ENCODE measurements at regions not wholly inside any gene's neighbourhood (a gene's known extent, or its start where the extent isn't known, plus 50 kb on each side); places are given as distances from the start of the nearest gene placed in this dataset.

DNA sequence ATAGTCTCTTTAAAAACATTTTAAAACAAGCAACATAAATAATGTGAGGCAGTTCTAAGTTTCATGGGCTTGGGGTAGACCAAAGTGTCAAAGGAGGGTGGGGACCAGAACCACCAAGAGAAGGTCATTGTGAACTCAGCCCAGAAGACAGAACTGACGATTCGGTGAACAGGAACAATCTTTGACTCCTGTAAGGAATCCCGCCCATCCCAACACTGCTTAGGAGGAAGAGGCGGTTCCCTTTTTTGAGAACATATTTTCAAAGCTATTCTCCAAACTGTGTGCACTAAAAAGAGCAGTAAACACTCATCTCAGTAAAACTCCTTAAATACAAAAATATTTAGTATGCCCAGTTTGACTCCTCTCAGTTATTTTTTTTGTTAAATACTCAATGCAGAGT is 176.5 kb upstream of the TLE4 start:
- H3K4me1 ChIP-seq: no peaks in the 10 kb centered on the region
- no peak overlapping the region for H3K27ac ChIP-seq
- TF ChIP-seq, protein P1, sequence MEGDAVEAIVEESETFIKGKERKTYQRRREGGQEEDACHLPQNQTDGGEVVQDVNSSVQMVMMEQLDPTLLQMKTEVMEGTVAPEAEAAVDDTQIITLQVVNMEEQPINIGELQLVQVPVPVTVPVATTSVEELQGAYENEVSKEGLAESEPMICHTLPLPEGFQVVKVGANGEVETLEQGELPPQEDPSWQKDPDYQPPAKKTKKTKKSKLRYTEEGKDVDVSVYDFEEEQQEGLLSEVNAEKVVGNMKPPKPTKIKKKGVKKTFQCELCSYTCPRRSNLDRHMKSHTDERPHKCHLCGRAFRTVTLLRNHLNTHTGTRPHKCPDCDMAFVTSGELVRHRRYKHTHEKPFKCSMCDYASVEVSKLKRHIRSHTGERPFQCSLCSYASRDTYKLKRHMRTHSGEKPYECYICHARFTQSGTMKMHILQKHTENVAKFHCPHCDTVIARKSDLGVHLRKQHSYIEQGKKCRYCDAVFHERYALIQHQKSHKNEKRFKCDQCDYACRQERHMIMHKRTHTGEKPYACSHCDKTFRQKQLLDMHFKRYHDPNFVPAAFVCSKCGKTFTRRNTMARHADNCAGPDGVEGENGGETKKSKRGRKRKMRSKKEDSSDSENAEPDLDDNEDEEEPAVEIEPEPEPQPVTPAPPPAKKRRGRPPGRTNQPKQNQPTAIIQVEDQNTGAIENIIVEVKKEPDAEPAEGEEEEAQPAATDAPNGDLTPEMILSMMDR (IDR thresholded peaks at IDR 0.05): no peak
- TF ChIP-seq POLR2A (IDR thresholded peaks at IDR 0.05): no peak
- WGBS, 2 donors: 81 to 82% methylated on average over 4 of the region's 4 CpGs
- no peak overlapping the region for H3K4me3 ChIP-seq (replicated peaks in 1 of 3)
- no peaks in the 10 kb centered on the region for H3K36me3 ChIP-seq
- H3K27me3 ChIP-seq: no peaks in the 10 kb centered on the region
- H3K9me3 ChIP-seq: no peaks in the 10 kb centered on the region
- DNase-seq: no peak
- intact Hi-C loops (cut with DNase I): no loop called here

- Histone ChIP-seq H3K9me3 (no peaks in the 10 kb centered on the region), H3K27me3 (no peaks in the 10 kb centered on the region), H3K4me1 (no peaks in the 10 kb centered on the region), H3K27ac (no peak overlapping the region), H3K4me3 (replicated peaks in 1 of 3) (no peak overlapping the region), H3K36me3 (no peaks in the 10 kb centered on the region)
- intact Hi-C loops (cut with DNase I): no loop called here
- no peak for DNase-seq
- WGBS, 2 donors: 56 to 59% methylated on average over 7 of the region's 7 CpGs
- TF ChIP-seq, protein P1 (IDR thresholded peaks at IDR 0.05): no peak
- no peak for TF ChIP-seq POLR2A (IDR thresholded peaks at IDR 0.05)
Observed at GRCh38 chr9:79395755-79396154, 176.0 kb upstream of the TLE4 start.

GRCh38 chr9:79396168-79396567 is 175.6 kb upstream of the TLE4 start:
- Histone ChIP-seq H3K9me3 (no peaks in the 10 kb centered on the region), H3K27me3 (no peaks in the 10 kb centered on the region), H3K4me3 (replicated peaks in 1 of 3) (no peak overlapping the region), H3K36me3 (no peaks in the 10 kb centered on the region), H3K4me1 (no peaks in the 10 kb centered on the region), H3K27ac (no peak overlapping the region)
- intact Hi-C loops (cut with DNase I): no loop called here
- 33 to 54% methylated on average over 4 of the region's 4 CpGs for WGBS, 2 donors
- TF ChIP-seq, protein P1 (IDR thresholded peaks at IDR 0.05): no peak
- no peak for TF ChIP-seq POLR2A (IDR thresholded peaks at IDR 0.05)
- no peak for DNase-seq

- H3K4me3 ChIP-seq (replicated peaks in 1 of 3): no peak overlapping the region
- H3K4me1 ChIP-seq: no peaks in the 10 kb centered on the region
- H3K27me3 ChIP-seq: no peaks in the 10 kb centered on the region
- WGBS, 2 donors: 94 to 98% methylated on average over 2 of the region's 2 CpGs
- intact Hi-C loops (cut with DNase I): no loop called here
- no peak for DNase-seq
- TF ChIP-seq, protein P1 (IDR thresholded peaks at IDR 0.05): no peak
- no peak for TF ChIP-seq POLR2A (IDR thresholded peaks at IDR 0.05)
- H3K27ac ChIP-seq: no peak overlapping the region
- H3K9me3 ChIP-seq: no peaks in the 10 kb centered on the region
- H3K36me3 ChIP-seq: no peaks in the 10 kb centered on the region
Observed at GRCh38 chr9:79403495-79403894, 168.3 kb upstream of the TLE4 start.

DNA sequence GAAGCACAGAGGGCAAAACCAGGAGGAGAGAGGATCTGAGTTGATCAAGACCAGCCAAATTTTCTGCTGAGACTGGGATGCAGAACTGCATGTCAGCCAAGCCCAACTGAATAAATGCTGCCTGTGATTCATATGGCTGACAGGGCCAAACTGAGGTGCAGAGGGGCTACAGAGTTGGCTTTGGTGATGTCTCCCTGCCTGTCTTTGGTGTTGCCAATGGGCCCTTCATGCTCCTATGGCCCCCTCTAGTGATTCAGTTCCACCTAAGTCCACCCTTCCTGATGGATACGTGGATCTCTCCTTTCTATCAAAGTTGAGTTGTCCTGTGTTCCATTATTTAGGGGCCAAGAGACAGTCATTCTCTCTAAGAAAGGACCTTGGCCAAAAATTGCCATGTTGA is 163.6 kb upstream of the TLE4 start:
- no peak overlapping the region for H3K4me3 ChIP-seq (replicated peaks in 1 of 3)
- no peak for TF ChIP-seq POLR2A (IDR thresholded peaks at IDR 0.05)
- TF ChIP-seq, protein P1 (IDR thresholded peaks at IDR 0.05): no peak
- no peaks in the 10 kb centered on the region for H3K9me3 ChIP-seq
- DNase-seq: no peak
- no peaks in the 10 kb centered on the region for H3K27me3 ChIP-seq
- no peaks in the 10 kb centered on the region for H3K4me1 ChIP-seq
- no peak overlapping the region for H3K27ac ChIP-seq
- no peaks in the 10 kb centered on the region for H3K36me3 ChIP-seq
- 69 to 71% methylated on average over 1 of the region's 1 CpG for WGBS, 2 donors
- intact Hi-C loops (cut with DNase I): no loop called here

Measured in thyroid gland (tissue), 4 donors.